ENCODE measurements at regions not wholly inside any gene's neighbourhood (a gene's known extent, or its start where the extent isn't known, plus 50 kb on each side); places are given as distances from the start of the nearest gene placed in this dataset.

DNA sequence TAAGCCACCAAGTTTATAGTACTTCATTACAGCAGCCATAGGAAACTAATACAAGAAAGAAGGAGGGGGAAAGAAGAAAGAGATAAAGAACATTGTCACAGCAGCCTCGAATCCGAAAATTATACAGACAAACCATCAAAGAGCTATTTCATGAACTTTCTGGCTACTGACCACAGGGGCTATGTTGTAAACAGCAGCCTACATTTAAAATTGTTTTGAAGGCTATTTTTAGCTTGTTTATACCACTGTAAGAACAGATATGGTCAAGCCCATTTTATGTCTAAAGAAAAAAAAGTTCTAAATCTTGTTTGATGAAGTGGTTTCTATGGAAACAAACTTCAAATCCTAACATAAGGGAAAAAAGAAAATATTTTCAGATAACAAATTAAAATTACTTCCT lies 282.1 kb downstream of the GABRG1 start:
- TF ChIP-seq ZC3H10 (CRISPR knock-in tag; IDR thresholded peaks at IDR 0.05), result no peak
- TF ChIP-seq ZNF565 (CRISPR knock-in tag; conservative IDR thresholded peaks at IDR 0.05; ENCODE audit: low read depth), result no peak
- TF ChIP-seq TCF4 (CRISPR knock-in tag; IDR thresholded peaks at IDR 0.05; ENCODE audit: borderline replicate concordance), result no peak
- no peak for TF ChIP-seq ZFP30 (CRISPR knock-in tag; IDR thresholded peaks at IDR 0.05)
- no peak for TF ChIP-seq TOX (CRISPR knock-in tag; IDR thresholded peaks at IDR 0.05; ENCODE audit: borderline replicate concordance)
- TF ChIP-seq ZNF8 (CRISPR knock-in tag; IDR thresholded peaks at IDR 0.05), result no peak
- no peak for TF ChIP-seq ESRRG (CRISPR knock-in tag; IDR thresholded peaks at IDR 0.05)
- no peak for TF ChIP-seq BACH2 (CRISPR knock-in tag; IDR thresholded peaks at IDR 0.05; ENCODE audit: borderline replicate concordance)
- TF ChIP-seq, protein P1, sequence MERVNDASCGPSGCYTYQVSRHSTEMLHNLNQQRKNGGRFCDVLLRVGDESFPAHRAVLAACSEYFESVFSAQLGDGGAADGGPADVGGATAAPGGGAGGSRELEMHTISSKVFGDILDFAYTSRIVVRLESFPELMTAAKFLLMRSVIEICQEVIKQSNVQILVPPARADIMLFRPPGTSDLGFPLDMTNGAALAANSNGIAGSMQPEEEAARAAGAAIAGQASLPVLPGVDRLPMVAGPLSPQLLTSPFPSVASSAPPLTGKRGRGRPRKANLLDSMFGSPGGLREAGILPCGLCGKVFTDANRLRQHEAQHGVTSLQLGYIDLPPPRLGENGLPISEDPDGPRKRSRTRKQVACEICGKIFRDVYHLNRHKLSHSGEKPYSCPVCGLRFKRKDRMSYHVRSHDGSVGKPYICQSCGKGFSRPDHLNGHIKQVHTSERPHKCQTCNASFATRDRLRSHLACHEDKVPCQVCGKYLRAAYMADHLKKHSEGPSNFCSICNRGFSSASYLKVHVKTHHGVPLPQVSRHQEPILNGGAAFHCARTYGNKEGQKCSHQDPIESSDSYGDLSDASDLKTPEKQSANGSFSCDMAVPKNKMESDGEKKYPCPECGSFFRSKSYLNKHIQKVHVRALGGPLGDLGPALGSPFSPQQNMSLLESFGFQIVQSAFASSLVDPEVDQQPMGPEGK (CRISPR knock-in tag; IDR thresholded peaks at IDR 0.05; ENCODE audit: borderline replicate concordance), result no peak
- TF ChIP-seq ISL1 (CRISPR knock-in tag; IDR thresholded peaks at IDR 0.05), result no peak

All from SK-N-SH treated with all-trans-retinoic acid at 6 μM for 48 hours (cell line).